K562 (cell line): ENCODE measurements at regions not wholly inside any gene's neighbourhood (a gene's known extent, or its start where the extent isn't known, plus 50 kb on each side); places are given as distances from the start of the nearest gene placed in this dataset.

Source experiments
- ATAC-seq: fragments of 200-7000 bp; cut with Tn5 transposase; 3 replicates; pipeline ENCODE4 v1.9.1; 2020; ENCODE audit warnings: moderate library complexity
- BruUV-seq: library from RNA; stranded (reverse); fragments of 400-500 nt; replicated peaks from 2 replicates; lab custom pipeline; 2021; lab: Mats Ljungman, UMichigan
- CTCF ChIA-PET: fragments of 300-600 bp; formaldehyde crosslinking; extraction: SDS; loops from one replicate; lab custom pipeline; 2021; ENCODE audit warnings: low intra/inter-chr PET ratio; lab: Yijun Ruan, JAX
- POLR2A ChIA-PET: fragments of 300-600, 350-650 bp; sonication (Branson Sonifier 250); formaldehyde crosslinking; extraction: SDS; loops from one replicate; lab custom pipeline; 2021; ENCODE audit warnings: antibody characterized with exemption, inconsistent platforms; lab: Yijun Ruan, JAX
- DNase-seq, 4 experiments: peaks; one replicate each; pipeline versions ENCODE4 v3.0.0 to v3.0.0-alpha.2; 2011 to 2018; ENCODE audit warnings: low spot score in 3 of 4, mixed read lengths in 3 of 4; ENCODE audit errors: extremely low read depth in 1 of 4
- FAIRE-seq: peaks from 2 replicates; lab custom pipeline; 2011; peaks lifted over from hg19 to GRCh38; lab: Jason Lieb, UNC
- H2AFZ ChIP-seq: 2 replicates; pipeline ENCODE4 v1.6.0; 2011; ENCODE audit warnings: low read depth, low read length, control low read depth, inconsistent platforms
- H3K27ac ChIP-seq: fragments of 200-600 bp; 3 replicates; pipeline ENCODE4 v1.8.0; 2011; ENCODE audit warnings: low read depth, mild to moderate bottlenecking, control low read depth, inconsistent platforms, low read length, moderate library complexity, mixed read lengths; ENCODE audit errors: extremely low read depth
- H3K27me3 ChIP-seq, 2 experiments: fragments of 300-600 bp in 1 of 2; 2 replicates in 1 of 2; 3 replicates in 1 of 2; pipeline versions ENCODE4 v1.6.0 to v1.8.0; 2011; ENCODE audit warnings: inconsistent platforms in 2 of 2, low read length in 2 of 2, mild to moderate bottlenecking in 1 of 2, mixed read lengths in 1 of 2, moderate library complexity in 1 of 2; ENCODE audit not compliant: control insufficient read depth in 2 of 2, insufficient read depth in 2 of 2
- H3K36me3 ChIP-seq: fragments of 300-600 bp; 3 replicates; pipeline ENCODE4 v1.8.0; 2011; ENCODE audit warnings: mild to moderate bottlenecking, low read length, inconsistent platforms; ENCODE audit not compliant: control insufficient read depth, insufficient read depth
- H3K4me1 ChIP-seq, 2 experiments: fragments of 200-600 bp in 1 of 2; replicated peaks in 1 of 2; 2 replicates in 1 of 2; 3 replicates in 1 of 2; pipeline versions ENCODE4 v1.5.1 to v1.8.0; 2011; ENCODE audit warnings: inconsistent platforms in 2 of 2, low read length in 2 of 2, mild to moderate bottlenecking in 1 of 2, mixed read lengths in 1 of 2, moderate library complexity in 1 of 2; ENCODE audit not compliant: control insufficient read depth in 2 of 2, insufficient read depth in 2 of 2
- H3K4me2 ChIP-seq: 2 replicates; pipeline ENCODE4 v1.6.1; 2011; ENCODE audit warnings: low read length, control low read depth, inconsistent platforms, mixed read lengths; ENCODE audit not compliant: insufficient read depth
- H3K4me3 ChIP-seq: fragments of 200-600 bp; sonication (generic), shearing (Covaris generic); 2 replicates; pipeline ENCODE4 v1.5.1; 2016; ENCODE audit warnings: control low read depth, inconsistent platforms
- H3K79me2 ChIP-seq: fragments of 200-600 bp; 3 replicates; pipeline ENCODE4 v1.8.0; 2011; ENCODE audit warnings: low read length, inconsistent platforms; ENCODE audit not compliant: control insufficient read depth, insufficient read depth
- H3K9ac ChIP-seq, 2 experiments: 2 replicates each; pipeline versions ENCODE4 v1.6.0 to v1.6.1; 2011; ENCODE audit warnings: low read depth in 2 of 2, low read length in 2 of 2, control low read depth in 1 of 2, inconsistent platforms in 1 of 2, mild to moderate bottlenecking in 1 of 2, mixed read lengths in 1 of 2; ENCODE audit not compliant: insufficient read depth in 1 of 2
- H3K9me1 ChIP-seq: one replicate; pipeline ENCODE4 v1.6.0; 2011; ENCODE audit warnings: inconsistent platforms, mild to moderate bottlenecking, low read length, moderate library complexity; ENCODE audit not compliant: control insufficient read depth, insufficient read depth
- H3K9me3 ChIP-seq: replicated peaks from 2 replicates; pipeline ENCODE4 v1.5.1; 2011; ENCODE audit warnings: low read depth, low read length, inconsistent platforms; ENCODE audit not compliant: control insufficient read depth, insufficient read depth
- H4K20me1 ChIP-seq: replicated peaks from 2 replicates; pipeline ENCODE4 v1.6.1; 2011; ENCODE audit warnings: low read length, inconsistent platforms, mixed read lengths; ENCODE audit not compliant: control insufficient read depth, insufficient read depth
- BRD9 ChIP-seq: fragments of 450-650 bp; IDR thresholded peaks from 2 replicates; pipeline ENCODE4 v1.6.1; 2018; ENCODE audit warnings: low read depth; ENCODE audit not compliant: partially characterized antibody
- CC2D1A ChIP-seq: fragments of 450-650 bp; IDR thresholded peaks from 2 replicates; pipeline ENCODE4 v1.6.1; 2017; ENCODE audit warnings: mild to moderate bottlenecking
- IRF2 ChIP-seq: sonication (generic); formaldehyde crosslinking; IDR thresholded peaks from 2 replicates; pipeline ENCODE4 v1.8.1; 2022; ENCODE audit warnings: mild to moderate bottlenecking, missing genetic modification reagents
- PHTF2 ChIP-seq: fragments of 250-450 bp; sonication (Bioruptor Pico); IDR thresholded peaks from 2 replicates; pipeline ENCODE4 v1.5.0; 2021; ENCODE audit warnings: mild to moderate bottlenecking
- TEAD1 ChIP-seq, 2 experiments: fragments of 450-650 bp in 1 of 2; sonication (generic) in 1 of 2; formaldehyde crosslinking; IDR thresholded peaks; 2 replicates each; pipeline versions ENCODE4 v1.4.0 to v1.8.0; 2020 to 2022; ENCODE audit warnings: mild to moderate bottlenecking in 2 of 2, missing genetic modification reagents in 1 of 2
- ZBTB11 ChIP-seq, 3 experiments: fragments of 200-800 bp in 1 of 3; fragments of 250-450 bp in 1 of 3; fragments of 450-650 bp in 1 of 3; sonication (Bioruptor Pico) in 1 of 3; sonication (Bioruptor generic) in 1 of 3; formaldehyde crosslinking in 1 of 3; IDR thresholded peaks; 2 replicates each; pipeline versions ENCODE4 v1.6.1 to v1.8.0; 2016 to 2022; ENCODE audit warnings: mild to moderate bottlenecking in 2 of 3, missing genetic modification characterization in 2 of 3, missing compliant biosample characterization in 1 of 3, moderate library complexity in 1 of 3
- ZKSCAN1 ChIP-seq: fragments of 150-350 bp; IDR thresholded peaks from 2 replicates; pipeline ENCODE4 v1.6.1; 2016; ENCODE audit warnings: low read depth, low read length
- ZKSCAN3 ChIP-seq: fragments of 250-450 bp; sonication (Bioruptor Pico); IDR thresholded peaks from 2 replicates; pipeline ENCODE4 v1.4.0; 2020
- whole genome bisulfite sequencing: fragments of 100-300 bp; shearing (Covaris generic); methylation state at CpG from one replicate; pipeline ENCODE4 v1.1.6; 2016; ENCODE audit warnings: low coverage, mixed read lengths; ENCODE audit not compliant: insufficient coverage; ENCODE audit errors: missing lambda C conversion rate; 5-methylcytosine and 5-hydroxymethylcytosine counted together
- in situ Hi-C: fragments of 300-500 bp; cut with MboI; formaldehyde crosslinking; loops from 4 replicates; pipeline ENCODE4 v1.15.0; 2018; ENCODE audit warnings: inconsistent platforms, mixed read lengths
- intact Hi-C: fragments of 100-400 bp; cut with micrococcal nuclease; formaldehyde crosslinking; loops from 2 replicates; pipeline ENCODE4 v1.14.2; 2022
- TF ChIP-seq, protein P1 (sequence below), 2 experiments: fragments of 450-650 bp; IDR thresholded peaks; 2 replicates each; pipeline ENCODE4 v1.6.1; 2016

DNA sequence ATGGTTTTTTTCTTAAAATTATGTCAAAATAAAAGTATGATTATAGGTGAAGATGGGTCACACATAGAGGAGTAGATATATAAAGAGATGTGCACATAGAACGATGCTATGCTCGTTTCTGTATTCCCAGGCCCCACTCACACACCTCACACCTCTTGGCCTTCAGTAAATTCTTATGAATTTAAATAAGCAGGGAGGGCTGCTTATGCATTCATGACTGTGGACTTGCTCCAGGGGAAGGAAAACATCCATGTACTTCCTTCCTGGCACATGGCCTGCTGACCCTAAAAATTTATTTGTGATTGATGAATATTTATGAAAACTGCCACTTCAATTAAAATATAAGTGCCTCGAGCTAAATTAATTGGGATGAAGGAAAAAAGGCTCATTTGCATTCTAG lies 1306.7 kb upstream of the TMEM132C start:
- ChIA-PET POLR2A (interaction anchor here (0.7 kb wide), 1 partner anchor 38 kb away, joined by 3 read pairs; no protein-coding TSS in a partner anchor), CTCF (no interaction called here)
- Histone ChIP-seq H3K27ac (no peak overlapping the region), H3K36me3 (no peaks in the 10 kb centered on the region), H3K9me3 (no peaks in the 10 kb centered on the region), H3K79me2 (no peaks in the 10 kb centered on the region), H3K9me1 (no peaks in the 10 kb centered on the region), H3K27me3 (no peaks in the 10 kb centered on the region), H3K9ac (no peak overlapping the region), H3K4me1 (peaks cover 0 to 3% of the 10 kb centered on the region in 2 experiments; a peak in 2 of 5 replicates)
- no TSS peak for BruUV-seq
- no peak for TF ChIP-seq TEAD1 (CRISPR knock-in tag; IDR thresholded peaks at IDR 0.05)
- TF ChIP-seq, all 486 proteins: peak for 0
- in situ Hi-C loops (no loop called here), intact Hi-C loops (no loop called here)
- no peaks in the 10 kb centered on the region for H4K20me1 ChIP-seq
- no peak overlapping the region for H3K4me2 ChIP-seq
- FAIRE-seq (no peak), DNase-seq (no peak), ATAC-seq (no peak)
- no peak overlapping the region for H3K4me3 ChIP-seq
- no peak overlapping the region for H2AFZ ChIP-seq
- WGBS: 20% methylated on average over 3 of the region's 3 CpGs

GRCh38 chr12:126960709-126961108 lies 1306.3 kb upstream of the TMEM132C start:
- ChIA-PET CTCF (no interaction called here), POLR2A (interaction anchor here (0.7 kb wide), 1 partner anchor 37 kb away, joined by 3 read pairs; no protein-coding TSS in a partner anchor)
- intact Hi-C loops: no loop called here
- ATAC-seq (peak; percentile 39; the same call in 1 of the 3 replicates), FAIRE-seq (no peak), DNase-seq (no peak)
- H3K27me3 ChIP-seq: no peaks in the 10 kb centered on the region
- no peaks in the 10 kb centered on the region for H3K9me1 ChIP-seq
- no peaks in the 10 kb centered on the region for H3K36me3 ChIP-seq
- H3K4me2 ChIP-seq: no peak overlapping the region
- H3K79me2 ChIP-seq: no peaks in the 10 kb centered on the region
- peak overlapping the region in 1 of 2 experiments; percentile 50; a peak in 1 of 4 replicates for H3K9ac ChIP-seq
- peaks cover 0 to 3% of the 10 kb centered on the region in 2 experiments; a peak in 2 of 5 replicates for H3K4me1 ChIP-seq
- in situ Hi-C loops: no loop called here
- H4K20me1 ChIP-seq: no peaks in the 10 kb centered on the region
- no peaks in the 10 kb centered on the region for H3K9me3 ChIP-seq
- WGBS: 15% methylated on average over 5 of the region's 5 CpGs
- H2AFZ ChIP-seq: peak overlapping the region; percentile 41; the same call in 1 of the 2 replicates
- H3K27ac ChIP-seq: no peak overlapping the region
- BruUV-seq: no TSS peak
- H3K4me3 ChIP-seq: no peak overlapping the region
- TF ChIP-seq ZKSCAN3 (no peak), ZKSCAN1 (no peak), CC2D1A (no peak), IRF2 (CRISPR knock-in tag) (no peak), PHTF2 (CRISPR knock-in tag) (no peak), BRD9 (no peak), ZBTB11 (CRISPR knock-in tag; IDR thresholded peaks at IDR 0.05) (no peak)
- TF ChIP-seq, protein P1, sequence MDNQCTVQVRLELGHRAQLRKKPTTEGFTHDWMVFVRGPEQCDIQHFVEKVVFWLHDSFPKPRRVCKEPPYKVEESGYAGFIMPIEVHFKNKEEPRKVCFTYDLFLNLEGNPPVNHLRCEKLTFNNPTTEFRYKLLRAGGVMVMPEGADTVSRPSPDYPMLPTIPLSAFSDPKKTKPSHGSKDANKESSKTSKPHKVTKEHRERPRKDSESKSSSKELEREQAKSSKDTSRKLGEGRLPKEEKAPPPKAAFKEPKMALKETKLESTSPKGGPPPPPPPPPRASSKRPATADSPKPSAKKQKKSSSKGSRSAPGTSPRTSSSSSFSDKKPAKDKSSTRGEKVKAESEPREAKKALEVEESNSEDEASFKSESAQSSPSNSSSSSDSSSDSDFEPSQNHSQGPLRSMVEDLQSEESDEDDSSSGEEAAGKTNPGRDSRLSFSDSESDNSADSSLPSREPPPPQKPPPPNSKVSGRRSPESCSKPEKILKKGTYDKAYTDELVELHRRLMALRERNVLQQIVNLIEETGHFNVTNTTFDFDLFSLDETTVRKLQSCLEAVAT (IDR thresholded peaks at IDR 0.05): no peak
